Kidney (tissue), 13 donors: ENCODE measurements at regions not wholly inside any gene's neighbourhood (a gene's known extent, or its start where the extent isn't known, plus 50 kb on each side); places are given as distances from the start of the nearest gene placed in this dataset.

ENCODE experiments used
- DNase-seq, 5 donors: peaks; one replicate each; pipeline ENCODE4 v3.0.0-alpha.2; 2013 to 2020
- FAIRE-seq: peaks from 2 replicates; lab custom pipeline; 2012; peaks lifted over from hg19 to GRCh38; lab: Jason Lieb, UNC
- H3K27ac ChIP-seq, 2 donors: one replicate each; pipeline ENCODE4 v1.7.0; 2013; ENCODE audit warnings: low read depth in 2 of 2, low read length in 2 of 2, inconsistent platforms in 1 of 2
- H3K27me3 ChIP-seq: one replicate; pipeline ENCODE4 v1.7.1; 2013; ENCODE audit warnings: low read length, inconsistent platforms; ENCODE audit not compliant: control insufficient read depth, insufficient read depth
- H3K36me3 ChIP-seq, 3 donors: one replicate each; pipeline versions ENCODE4 v1.7.0 to v1.7.1; 2013; ENCODE audit warnings: low read length in 3 of 3, control low read depth in 1 of 3, inconsistent platforms in 1 of 3; ENCODE audit not compliant: insufficient read depth in 3 of 3, control insufficient read depth in 2 of 3
- H3K4me1 ChIP-seq, 3 donors: one replicate each; pipeline versions ENCODE4 v1.7.0 to v1.7.1; 2013; ENCODE audit warnings: low read length in 3 of 3, inconsistent platforms in 1 of 3, low read depth in 1 of 3; ENCODE audit not compliant: control insufficient read depth in 2 of 3, insufficient read depth in 2 of 3
- H3K4me3 ChIP-seq, 3 donors: one replicate each; pipeline versions ENCODE4 v1.7.0 to v1.8.1; 2013; ENCODE audit warnings: low read length in 3 of 3, control low read depth in 1 of 3, inconsistent platforms in 1 of 3
- H3K9ac ChIP-seq, 3 donors: one replicate each; pipeline versions ENCODE4 v1.7.0 to v1.7.1; 2013; ENCODE audit warnings: low read length in 3 of 3, control low read depth in 1 of 3, inconsistent platforms in 1 of 3
- H3K9me3 ChIP-seq, 3 donors: one replicate each; pipeline versions ENCODE4 v1.7.0 to v1.7.1; 2013; ENCODE audit warnings: low read length in 3 of 3, control low read depth in 1 of 3, inconsistent platforms in 1 of 3; ENCODE audit not compliant: control insufficient read depth in 2 of 3, insufficient read depth in 1 of 3
- intact Hi-C: fragments of 100-400 bp; cut with DNase I; formaldehyde crosslinking; loops from one replicate; pipeline ENCODE4 v1.11.1; 2022
- TF ChIP-seq, protein P1 (sequence below): IDR thresholded peaks from 3 replicates; pipeline ENCODE4 v1.5.1; 2012; ENCODE audit warnings: mild to moderate bottlenecking, moderate library complexity, borderline replicate concordance; ENCODE audit not compliant: insufficient read depth; ENCODE audit errors: extremely low read depth
- donor health status: control.
- donor health status: control.
- donor health status: control.
- donor health status: control.
- donor health status: control.
- donor health status: DM: yes; HTN: yes; CAD: no.
- donor health status: Normal renal cell carcinoma (clear cell type).

- no peaks in the 10 kb centered on the region for H3K27me3 ChIP-seq
- no peak overlapping the region for H3K4me3 ChIP-seq
- DNase-seq (no peak), FAIRE-seq (no peak)
- H3K36me3 ChIP-seq = no peaks in the 10 kb centered on the region
- H3K9me3 ChIP-seq = no peaks in the 10 kb centered on the region
- H3K9ac ChIP-seq = no peak overlapping the region
- no peaks in the 10 kb centered on the region for H3K4me1 ChIP-seq
- no peak overlapping the region for H3K27ac ChIP-seq
- TF ChIP-seq, protein P1, sequence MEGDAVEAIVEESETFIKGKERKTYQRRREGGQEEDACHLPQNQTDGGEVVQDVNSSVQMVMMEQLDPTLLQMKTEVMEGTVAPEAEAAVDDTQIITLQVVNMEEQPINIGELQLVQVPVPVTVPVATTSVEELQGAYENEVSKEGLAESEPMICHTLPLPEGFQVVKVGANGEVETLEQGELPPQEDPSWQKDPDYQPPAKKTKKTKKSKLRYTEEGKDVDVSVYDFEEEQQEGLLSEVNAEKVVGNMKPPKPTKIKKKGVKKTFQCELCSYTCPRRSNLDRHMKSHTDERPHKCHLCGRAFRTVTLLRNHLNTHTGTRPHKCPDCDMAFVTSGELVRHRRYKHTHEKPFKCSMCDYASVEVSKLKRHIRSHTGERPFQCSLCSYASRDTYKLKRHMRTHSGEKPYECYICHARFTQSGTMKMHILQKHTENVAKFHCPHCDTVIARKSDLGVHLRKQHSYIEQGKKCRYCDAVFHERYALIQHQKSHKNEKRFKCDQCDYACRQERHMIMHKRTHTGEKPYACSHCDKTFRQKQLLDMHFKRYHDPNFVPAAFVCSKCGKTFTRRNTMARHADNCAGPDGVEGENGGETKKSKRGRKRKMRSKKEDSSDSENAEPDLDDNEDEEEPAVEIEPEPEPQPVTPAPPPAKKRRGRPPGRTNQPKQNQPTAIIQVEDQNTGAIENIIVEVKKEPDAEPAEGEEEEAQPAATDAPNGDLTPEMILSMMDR = no peak
- intact Hi-C loops = no loop called here
Observed at GRCh38 chr6:159359581-159360297, 190.5 kb downstream of the FNDC1 start.

- H3K27me3 ChIP-seq = no peaks in the 10 kb centered on the region
- H3K27ac ChIP-seq = no peak overlapping the region
- H3K4me3 ChIP-seq = no peak overlapping the region
- TF ChIP-seq, protein P1 = no peak
- no peaks in the 10 kb centered on the region for H3K4me1 ChIP-seq
- H3K9ac ChIP-seq = no peak overlapping the region
- no peaks in the 10 kb centered on the region for H3K9me3 ChIP-seq
- intact Hi-C loops = no loop called here
- no peaks in the 10 kb centered on the region for H3K36me3 ChIP-seq
- FAIRE-seq (no peak), DNase-seq (no peak)
Observed at GRCh38 chr6:159358562-159358961, 189.4 kb downstream of the FNDC1 start.

GRCh38 chr6:159357211-159357915 is 188.2 kb downstream of the FNDC1 start:
- Histone ChIP-seq H3K9me3 (no peaks in the 10 kb centered on the region), H3K9ac (no peak overlapping the region), H3K36me3 (no peaks in the 10 kb centered on the region), H3K4me3 (no peak overlapping the region), H3K4me1 (no peaks in the 10 kb centered on the region), H3K27me3 (no peaks in the 10 kb centered on the region), H3K27ac (no peak overlapping the region)
- DNase-seq (no peak), FAIRE-seq (no peak)
- intact Hi-C loops = no loop called here
- TF ChIP-seq, protein P1 = no peak
